Suprapubic skin (tissue), 4 donors: ENCODE measurements at regions not wholly inside any gene's neighbourhood (a gene's known extent, or its start where the extent isn't known, plus 50 kb on each side); places are given as distances from the start of the nearest gene placed in this dataset.

ENCODE experiments used
- DNase-seq, 2 donors: peaks; one replicate each; pipeline ENCODE4 v3.0.0-alpha.2; 2019; ENCODE audit warnings: low spot score in 2 of 2
- H3K27ac ChIP-seq: fragments of 200-600 bp; sonication (generic); one replicate; pipeline ENCODE4 v1.5.1; 2019
- H3K27me3 ChIP-seq: fragments of 200-600 bp; sonication (generic); one replicate; pipeline ENCODE4 v1.5.1; 2019
- H3K36me3 ChIP-seq: fragments of 200-600 bp; sonication (generic); one replicate; pipeline ENCODE4 v1.5.1; 2019
- H3K4me1 ChIP-seq: fragments of 200-600 bp; sonication (generic); one replicate; pipeline ENCODE4 v1.5.1; 2019
- H3K4me3 ChIP-seq: fragments of 200-600 bp; sonication (generic); one replicate; pipeline ENCODE4 v1.5.1; 2019; ENCODE audit warnings: mild to moderate bottlenecking
- H3K9me3 ChIP-seq: fragments of 200-600 bp; sonication (generic); one replicate; pipeline ENCODE4 v1.5.1; 2019
- EP300 ChIP-seq: sonication (generic); formaldehyde crosslinking; IDR thresholded peaks from one replicate; pipeline ENCODE4 v1.6.1; 2017; ENCODE audit warnings: antibody characterized with exemption
- POLR2A ChIP-seq, 2 donors: fragments of 450-650 bp; IDR thresholded peaks; one replicate each; pipeline ENCODE4 v1.6.1; 2017; ENCODE audit warnings: antibody characterized with exemption in 2 of 2, mild to moderate bottlenecking in 2 of 2, moderate library complexity in 2 of 2
- POLR2AphosphoS5 ChIP-seq, 3 donors: sonication (generic); formaldehyde crosslinking; IDR thresholded peaks; one replicate each; pipeline ENCODE4 v1.6.1; 2017; ENCODE audit warnings: antibody characterized with exemption in 3 of 3
- WGBS: methylation state at CpG from one replicate; pipeline ENCODE4 v1.1.5; 2018; 5-methylcytosine and 5-hydroxymethylcytosine counted together
- TF ChIP-seq, protein P1 (sequence below), 2 donors: fragments of 200-600 bp in 1 of 2; fragments of 450-650 bp in 1 of 2; sonication (generic) in 1 of 2; IDR thresholded peaks; one replicate each; pipeline ENCODE4 v1.5.1; 2016 to 2019; ENCODE audit warnings: antibody characterized with exemption in 2 of 2, mild to moderate bottlenecking in 1 of 2, moderate library complexity in 1 of 2

DNA sequence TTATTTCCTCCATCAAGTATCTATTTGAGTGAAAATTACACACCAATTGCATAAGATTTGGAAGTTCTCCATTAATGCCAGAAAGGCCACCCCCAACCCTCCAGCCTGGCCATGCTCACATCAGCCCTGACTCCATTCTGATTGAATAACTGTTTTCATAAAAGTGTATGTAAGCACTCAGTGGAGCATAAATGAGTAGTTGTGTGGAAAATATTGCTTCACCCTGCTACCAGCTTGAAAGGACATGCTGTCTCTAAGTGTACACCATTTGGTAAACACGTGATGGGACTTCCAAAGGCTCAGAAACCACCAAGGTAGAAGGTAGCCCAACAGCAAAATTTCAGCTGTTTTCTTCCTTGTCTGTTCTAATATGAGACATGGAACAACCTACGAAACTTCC lies 393.8 kb downstream of the ZNF385D start:
- 62% methylated on average over 2 of the region's 2 CpGs for WGBS
- Histone ChIP-seq H3K4me1 (no peaks in the 10 kb centered on the region), H3K27ac (no peak overlapping the region), H3K9me3 (no peaks in the 10 kb centered on the region), H3K36me3 (no peaks in the 10 kb centered on the region), H3K27me3 (no peaks in the 10 kb centered on the region), H3K4me3 (no peak overlapping the region)
- no peak for DNase-seq
- TF ChIP-seq POLR2AphosphoS5 (IDR thresholded peaks at IDR 0.05), result no peak
- TF ChIP-seq POLR2A (IDR thresholded peaks at IDR 0.05), result no peak
- TF ChIP-seq EP300, result no peak
- TF ChIP-seq, protein P1, sequence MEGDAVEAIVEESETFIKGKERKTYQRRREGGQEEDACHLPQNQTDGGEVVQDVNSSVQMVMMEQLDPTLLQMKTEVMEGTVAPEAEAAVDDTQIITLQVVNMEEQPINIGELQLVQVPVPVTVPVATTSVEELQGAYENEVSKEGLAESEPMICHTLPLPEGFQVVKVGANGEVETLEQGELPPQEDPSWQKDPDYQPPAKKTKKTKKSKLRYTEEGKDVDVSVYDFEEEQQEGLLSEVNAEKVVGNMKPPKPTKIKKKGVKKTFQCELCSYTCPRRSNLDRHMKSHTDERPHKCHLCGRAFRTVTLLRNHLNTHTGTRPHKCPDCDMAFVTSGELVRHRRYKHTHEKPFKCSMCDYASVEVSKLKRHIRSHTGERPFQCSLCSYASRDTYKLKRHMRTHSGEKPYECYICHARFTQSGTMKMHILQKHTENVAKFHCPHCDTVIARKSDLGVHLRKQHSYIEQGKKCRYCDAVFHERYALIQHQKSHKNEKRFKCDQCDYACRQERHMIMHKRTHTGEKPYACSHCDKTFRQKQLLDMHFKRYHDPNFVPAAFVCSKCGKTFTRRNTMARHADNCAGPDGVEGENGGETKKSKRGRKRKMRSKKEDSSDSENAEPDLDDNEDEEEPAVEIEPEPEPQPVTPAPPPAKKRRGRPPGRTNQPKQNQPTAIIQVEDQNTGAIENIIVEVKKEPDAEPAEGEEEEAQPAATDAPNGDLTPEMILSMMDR (IDR thresholded peaks at IDR 0.05), result no peak

DNA sequence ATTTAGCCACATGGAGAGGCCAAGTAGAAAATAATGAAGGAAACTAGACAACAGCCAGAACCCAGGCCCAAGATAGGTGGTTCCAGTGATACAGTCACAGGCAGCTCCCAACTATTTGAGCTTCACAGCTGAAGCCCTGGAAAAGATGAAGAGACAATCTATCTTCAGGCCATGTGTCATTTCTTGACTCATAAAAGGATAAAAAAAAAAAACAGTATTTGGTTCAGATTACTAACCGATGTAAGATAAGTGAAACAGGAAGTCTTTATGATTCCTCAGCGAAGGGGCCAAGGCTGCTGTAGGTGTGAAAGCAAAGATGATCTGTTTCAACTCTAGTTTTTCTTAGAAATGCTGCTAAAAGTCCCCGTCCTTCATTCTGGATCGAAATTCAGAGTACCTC lies 394.6 kb downstream of the ZNF385D start:
- Histone ChIP-seq H3K36me3 (no peaks in the 10 kb centered on the region), H3K9me3 (no peaks in the 10 kb centered on the region), H3K27ac (no peak overlapping the region), H3K4me3 (no peak overlapping the region), H3K4me1 (no peaks in the 10 kb centered on the region), H3K27me3 (no peaks in the 10 kb centered on the region)
- no peak for DNase-seq
- TF ChIP-seq, protein P1 (IDR thresholded peaks at IDR 0.05), result no peak
- TF ChIP-seq EP300 (no peak), POLR2A (IDR thresholded peaks at IDR 0.05) (no peak), POLR2AphosphoS5 (IDR thresholded peaks at IDR 0.05) (no peak)
- WGBS, result 40% methylated on average over 4 of the region's 4 CpGs

DNA sequence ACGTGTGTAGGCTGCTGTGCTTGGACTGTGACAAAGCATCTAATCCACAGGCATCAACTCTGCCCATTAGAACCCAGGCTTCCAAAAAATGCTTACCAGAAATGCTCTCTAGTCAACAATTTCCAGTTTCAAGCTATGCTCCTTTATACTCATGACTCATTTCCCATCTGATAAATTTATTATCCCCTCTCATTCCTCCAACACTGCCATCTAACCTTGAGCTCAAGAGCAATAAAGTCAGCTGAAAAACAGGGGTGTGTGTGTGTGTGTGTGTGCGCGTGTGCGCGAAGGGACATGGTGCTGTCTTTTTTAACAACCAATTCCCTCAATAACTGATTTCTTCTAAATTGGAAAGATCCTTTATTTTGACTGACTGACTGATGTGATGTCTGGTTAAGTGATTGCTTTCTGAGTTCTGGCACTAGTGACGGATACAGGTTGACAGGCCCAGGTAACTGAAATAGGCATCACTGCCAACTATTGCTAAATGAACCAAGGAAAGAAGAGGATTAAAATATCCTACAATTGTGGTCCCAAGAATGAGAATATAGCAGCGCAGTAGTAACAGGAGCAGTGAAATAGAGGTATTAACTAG lies 405.5 kb downstream of the ZNF385D start:
- WGBS, result 69% methylated on average over 7 of the region's 7 CpGs
- Histone ChIP-seq H3K27ac (no peak overlapping the region), H3K9me3 (no peaks in the 10 kb centered on the region), H3K4me3 (no peak overlapping the region), H3K27me3 (no peaks in the 10 kb centered on the region), H3K4me1 (no peaks in the 10 kb centered on the region), H3K36me3 (no peaks in the 10 kb centered on the region)
- TF ChIP-seq POLR2A (IDR thresholded peaks at IDR 0.05) (no peak), EP300 (no peak), POLR2AphosphoS5 (IDR thresholded peaks at IDR 0.05) (no peak)
- TF ChIP-seq, protein P1 (IDR thresholded peaks at IDR 0.05), result no peak
- no peak for DNase-seq

DNA sequence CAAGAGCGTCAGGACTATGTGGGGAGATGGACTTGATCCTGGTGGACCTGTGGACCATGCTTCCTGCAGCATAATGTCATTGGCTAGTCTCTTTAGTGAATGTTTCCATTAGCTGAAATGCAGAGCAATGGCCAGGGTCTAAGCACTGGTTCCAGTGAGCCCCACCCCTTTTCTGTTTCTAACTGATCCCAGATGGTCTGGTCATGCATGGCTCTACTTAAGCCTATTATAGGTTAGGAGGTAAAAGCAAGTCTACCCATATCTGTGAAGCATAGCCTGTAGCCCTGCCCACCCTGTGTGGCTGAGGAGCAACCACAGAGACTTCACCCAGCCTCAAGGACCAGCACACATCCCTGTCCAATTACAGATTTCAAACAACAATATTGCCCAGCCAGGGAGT lies 419.2 kb downstream of the ZNF385D start:
- no peaks in the 10 kb centered on the region for H3K27me3 ChIP-seq
- H3K4me1 ChIP-seq, result no peaks in the 10 kb centered on the region
- no peak overlapping the region for H3K27ac ChIP-seq
- 92% methylated on average over 1 of the region's 1 CpG for WGBS
- DNase-seq, result no peak
- TF ChIP-seq, protein P1 (IDR thresholded peaks at IDR 0.05), result no peak
- TF ChIP-seq POLR2A (IDR thresholded peaks at IDR 0.05), result no peak
- no peak for TF ChIP-seq EP300
- no peak for TF ChIP-seq POLR2AphosphoS5 (IDR thresholded peaks at IDR 0.05)
- H3K9me3 ChIP-seq, result no peaks in the 10 kb centered on the region
- no peak overlapping the region for H3K4me3 ChIP-seq
- no peaks in the 10 kb centered on the region for H3K36me3 ChIP-seq

DNA sequence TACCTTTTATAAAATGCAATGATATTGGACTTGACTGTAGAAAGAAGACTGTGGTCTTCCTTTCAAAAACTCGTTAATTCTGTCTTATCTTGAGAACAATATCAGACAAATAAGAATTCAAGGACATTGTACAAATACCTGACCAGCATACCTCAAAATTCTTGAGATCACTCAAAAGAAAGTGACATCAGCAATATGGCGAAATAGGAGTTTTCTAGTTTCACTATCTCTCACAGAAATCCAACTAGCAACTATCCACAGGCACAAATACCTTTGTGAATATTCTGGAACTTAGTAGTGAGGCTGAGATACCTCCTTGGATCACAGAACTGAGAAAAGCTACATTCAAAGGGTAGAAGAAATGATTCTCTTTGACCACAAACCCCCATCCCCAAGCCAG lies 419.7 kb downstream of the ZNF385D start:
- Histone ChIP-seq H3K4me3 (no peak overlapping the region), H3K4me1 (no peaks in the 10 kb centered on the region), H3K9me3 (no peaks in the 10 kb centered on the region), H3K27me3 (no peaks in the 10 kb centered on the region), H3K27ac (no peak overlapping the region), H3K36me3 (no peaks in the 10 kb centered on the region)
- 46% methylated on average over 2 of the region's 2 CpGs for WGBS
- DNase-seq, result no peak
- no peak for TF ChIP-seq POLR2AphosphoS5 (IDR thresholded peaks at IDR 0.05)
- TF ChIP-seq POLR2A (IDR thresholded peaks at IDR 0.05), result no peak
- TF ChIP-seq, protein P1 (IDR thresholded peaks at IDR 0.05), result no peak
- TF ChIP-seq EP300, result no peak
